SK-N-SH (cell line): ENCODE measurements at regions not wholly inside any gene's neighbourhood (a gene's known extent, or its start where the extent isn't known, plus 50 kb on each side); places are given as distances from the start of the nearest gene placed in this dataset.

Experiments
- CTCF ChIA-PET: fragments of 300-600, 350-600 bp; formaldehyde crosslinking; extraction: SDS; loops from one replicate; lab custom pipeline; 2021; lab: Yijun Ruan, JAX
- POLR2A ChIA-PET: fragments of 350-600 bp; sonication (Branson Sonifier 250); formaldehyde crosslinking; extraction: SDS; loops from one replicate; lab custom pipeline; 2020; ENCODE audit warnings: antibody characterized with exemption, inconsistent platforms; lab: Yijun Ruan, JAX
- DNase-seq: peaks from one replicate; pipeline ENCODE4 v3.0.0; 2012
- H2AFZ ChIP-seq: fragments of 200-600 bp; sonication (generic); 2 replicates; pipeline ENCODE4 v1.8.1; 2016; ENCODE audit warnings: antibody characterized with exemption, mild to moderate bottlenecking, low read depth
- H3F3A ChIP-seq: fragments of 200-600 bp; sonication (generic); replicated peaks from 2 replicates; pipeline ENCODE3; 2016; ENCODE audit warnings: antibody characterized with exemption, mild to moderate bottlenecking; ENCODE audit not compliant: insufficient read depth
- H3K27ac ChIP-seq, 2 experiments: fragments of 200-500 bp in 1 of 2; fragments of 200-600 bp in 1 of 2; sonication (Bioruptor generic) in 1 of 2; sonication (generic), shearing (Covaris generic) in 1 of 2; 2 replicates each; pipeline versions ENCODE4 v1.5.1 to v1.6.1; 2014 to 2016; ENCODE audit warnings: low read depth in 2 of 2, inconsistent platforms in 1 of 2, low read length in 1 of 2, mild to moderate bottlenecking in 1 of 2, mixed read lengths in 1 of 2
- H3K27me3 ChIP-seq: fragments of 200-600 bp; sonication (generic), shearing (Covaris generic); 2 replicates; pipeline ENCODE4 v1.6.1; 2016; ENCODE audit warnings: mixed run types; ENCODE audit not compliant: insufficient read depth
- H3K36me3 ChIP-seq, 2 experiments: fragments of 200-500 bp in 1 of 2; fragments of 200-600 bp in 1 of 2; sonication (Bioruptor generic) in 1 of 2; sonication (generic) in 1 of 2; replicated peaks in 1 of 2; 2 replicates each; pipeline versions ENCODE3 to v1.5.1; 2014 to 2016; ENCODE audit warnings: low read length in 1 of 2, mild to moderate bottlenecking in 1 of 2; ENCODE audit not compliant: insufficient read depth in 2 of 2, control insufficient read depth in 1 of 2
- H3K4me1 ChIP-seq, 2 experiments: fragments of 200-500 bp in 1 of 2; fragments of 200-600 bp in 1 of 2; sonication (Bioruptor generic) in 1 of 2; sonication (generic), shearing (Covaris generic) in 1 of 2; 2 replicates each; pipeline versions ENCODE4 v1.5.1 to v1.6.1; 2014 to 2016; ENCODE audit warnings: low read depth in 1 of 2, low read length in 1 of 2, mixed run types in 1 of 2; ENCODE audit not compliant: insufficient read depth in 2 of 2, control insufficient read depth in 1 of 2
- H3K4me2 ChIP-seq: fragments of 200-600 bp; sonication (generic), shearing (Covaris generic); 2 replicates; pipeline ENCODE4 v1.6.1; 2017; ENCODE audit warnings: mixed run types
- H3K4me3 ChIP-seq, 2 experiments: fragments of 200-500 bp in 1 of 2; fragments of 200-600 bp in 1 of 2; sonication (Bioruptor generic) in 1 of 2; sonication (generic), shearing (Covaris generic) in 1 of 2; 2 replicates each; pipeline versions ENCODE4 v1.5.1 to v1.8.1; 2014 to 2016; ENCODE audit warnings: low read depth in 2 of 2, inconsistent platforms in 1 of 2, low read length in 1 of 2, mild to moderate bottlenecking in 1 of 2, mixed read lengths in 1 of 2, moderate library complexity in 1 of 2
- H3K79me2 ChIP-seq: fragments of 200-600 bp; sonication (generic); 2 replicates; pipeline ENCODE4 v1.8.1; 2017; ENCODE audit warnings: mild to moderate bottlenecking; ENCODE audit not compliant: insufficient read depth
- H3K9ac ChIP-seq: fragments of 200-600 bp; sonication (generic); 2 replicates; pipeline ENCODE4 v1.6.1; 2017; ENCODE audit warnings: mixed run types
- H3K9me2 ChIP-seq: fragments of 200-600 bp; sonication (generic); 2 replicates; pipeline ENCODE4 v1.6.1; 2017; ENCODE audit warnings: mixed run types
- H3K9me3 ChIP-seq: fragments of 200-600 bp; sonication (generic); 2 replicates; pipeline ENCODE4 v1.6.1; 2017; ENCODE audit warnings: mixed run types, mild to moderate bottlenecking, moderate library complexity
- H4K20me1 ChIP-seq: fragments of 200-600 bp; sonication (generic); 2 replicates; pipeline ENCODE4 v1.6.1; 2017; ENCODE audit warnings: mild to moderate bottlenecking, mixed run types; ENCODE audit not compliant: insufficient read depth
- CTCF ChIP-seq: fragments of 200-600 bp; sonication (generic); IDR thresholded peaks from 2 replicates; pipeline ENCODE4 v1.6.1; 2017; ENCODE audit warnings: antibody characterized with exemption, mild to moderate bottlenecking, moderate library complexity
- ELF1 ChIP-seq: IDR thresholded peaks from 2 replicates; pipeline ENCODE4 v1.4.0; 2012
- FOXJ3 ChIP-seq: sonication (generic); formaldehyde crosslinking; IDR thresholded peaks from 2 replicates; pipeline ENCODE4 v1.5.1; 2020; ENCODE audit warnings: mild to moderate bottlenecking, missing genetic modification reagents
- GABPA ChIP-seq: IDR thresholded peaks from 2 replicates; pipeline ENCODE4 v1.4.0; 2012; ENCODE audit warnings: low read depth, mild to moderate bottlenecking
- GATA2 ChIP-seq: sonication (generic); formaldehyde crosslinking; IDR thresholded peaks from 2 replicates; pipeline ENCODE4 v1.5.0; 2020; ENCODE audit warnings: mild to moderate bottlenecking, missing genetic modification reagents
- JUND ChIP-seq: IDR thresholded peaks from 2 replicates; pipeline ENCODE4 v1.4.0; 2012
- POLR2AphosphoS5 ChIP-seq: IDR thresholded peaks from 2 replicates; pipeline ENCODE4 v1.6.1; 2012; ENCODE audit warnings: low read depth, low read length
- RAD21 ChIP-seq: IDR thresholded peaks from 2 replicates; pipeline ENCODE4 v1.6.1; 2012; ENCODE audit warnings: mild to moderate bottlenecking, low read length
- RCOR1 ChIP-seq: fragments of 150-350 bp; IDR thresholded peaks from 2 replicates; pipeline ENCODE4 v1.6.1; 2017; ENCODE audit warnings: antibody characterized with exemption, low read length
- TEAD4 ChIP-seq: IDR thresholded peaks from 2 replicates; pipeline ENCODE4 v1.4.0; 2012; ENCODE audit warnings: mild to moderate bottlenecking, borderline replicate concordance; ENCODE audit not compliant: insufficient read depth
- WGBS: methylation state at CpG from one replicate; pipeline ENCODE4 v1.1.6; 2017; ENCODE audit warnings: low lambda C conversion rate; 5-methylcytosine and 5-hydroxymethylcytosine counted together
- TF ChIP-seq, protein P1 (sequence below): IDR thresholded peaks from 2 replicates; pipeline ENCODE4; 2012

- no peaks in the 10 kb centered on the region for H3K9me3 ChIP-seq
- H3K9ac ChIP-seq, result no peak overlapping the region
- DNase-seq, result peak; percentile 31
- TF ChIP-seq JUND (no peak), ELF1 (no peak), CTCF (no peak), GATA2 (CRISPR knock-in tag) (no peak), GABPA (no peak), RAD21 (no peak)
- no peak overlapping the region for H3K4me3 ChIP-seq
- POLR2A ChIA-PET, result no interaction called here
- peaks cover 0 to 13% of the 10 kb centered on the region in 2 experiments; a peak in 1 of 4 replicates for H3K4me1 ChIP-seq
- H3K9me2 ChIP-seq, result no peaks in the 10 kb centered on the region
- no peak overlapping the region for H3K4me2 ChIP-seq
- 57% methylated on average over 7 of the region's 7 CpGs for WGBS
- H3K36me3 ChIP-seq, result no peaks in the 10 kb centered on the region
- H3K79me2 ChIP-seq, result no peaks in the 10 kb centered on the region
- H3K27ac ChIP-seq, result peak overlapping the region in 1 of 2 experiments; percentile 76; a peak in 2 of 4 replicates
- CTCF ChIA-PET, result interaction anchor here (0.8 to 1.3 kb wide), 2 partner anchors 11 to 93 kb away, joined by 3 to 6 read pairs; no protein-coding TSS in a partner anchor
- H4K20me1 ChIP-seq, result no peaks in the 10 kb centered on the region
- H3F3A ChIP-seq, result no peaks in the 10 kb centered on the region
- no peaks in the 10 kb centered on the region for H3K27me3 ChIP-seq
- no peak overlapping the region for H2AFZ ChIP-seq
Measured at GRCh38 chr1:55468142-55468795, 253.1 kb upstream of the USP24 start.

- no peak for DNase-seq
- 92% methylated on average over 2 of the region's 2 CpGs for WGBS
- ChIA-PET POLR2A (no interaction called here), CTCF (no interaction called here)
- H4K20me1 ChIP-seq, result no peaks in the 10 kb centered on the region
- H3K4me2 ChIP-seq, result no peak overlapping the region
- H3K27me3 ChIP-seq, result no peaks in the 10 kb centered on the region
- H3K79me2 ChIP-seq, result no peaks in the 10 kb centered on the region
- no peak overlapping the region for H3K4me3 ChIP-seq
- no peaks in the 10 kb centered on the region for H3K9me2 ChIP-seq
- no peaks in the 10 kb centered on the region; the same call in 1 of the 2 replicates for H3K9me3 ChIP-seq
- H3F3A ChIP-seq, result no peaks in the 10 kb centered on the region
- H3K36me3 ChIP-seq, result no peaks in the 10 kb centered on the region
- no peak for TF ChIP-seq GABPA
- no peak for TF ChIP-seq TEAD4
- no peak for TF ChIP-seq CTCF
- TF ChIP-seq FOXJ3 (CRISPR knock-in tag), result no peak
- no peak for TF ChIP-seq JUND
- TF ChIP-seq POLR2AphosphoS5, result no peak
- TF ChIP-seq, protein P1, sequence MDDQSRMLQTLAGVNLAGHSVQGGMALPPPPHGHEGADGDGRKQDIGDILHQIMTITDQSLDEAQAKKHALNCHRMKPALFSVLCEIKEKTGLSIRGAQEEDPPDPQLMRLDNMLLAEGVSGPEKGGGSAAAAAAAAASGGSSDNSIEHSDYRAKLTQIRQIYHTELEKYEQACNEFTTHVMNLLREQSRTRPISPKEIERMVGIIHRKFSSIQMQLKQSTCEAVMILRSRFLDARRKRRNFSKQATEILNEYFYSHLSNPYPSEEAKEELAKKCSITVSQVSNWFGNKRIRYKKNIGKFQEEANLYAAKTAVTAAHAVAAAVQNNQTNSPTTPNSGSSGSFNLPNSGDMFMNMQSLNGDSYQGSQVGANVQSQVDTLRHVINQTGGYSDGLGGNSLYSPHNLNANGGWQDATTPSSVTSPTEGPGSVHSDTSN, result no peak
- no peak for TF ChIP-seq RCOR1
- TF ChIP-seq RAD21, result no peak
- H2AFZ ChIP-seq, result no peak overlapping the region
- 0 out of 4 replicates have a peak overlapping the region, but pooled peaks of 1 of the 2 experiments have one; percentile 5 for H3K27ac ChIP-seq
- H3K9ac ChIP-seq, result no peak overlapping the region
- H3K4me1 ChIP-seq, result peaks cover 0 to 13% of the 10 kb centered on the region in 2 experiments; a peak in 1 of 4 replicates
Measured at GRCh38 chr1:55466921-55467320, 251.8 kb upstream of the USP24 start.
